ENCODE measurements at regions not wholly inside any gene's neighbourhood (a gene's known extent, or its start where the extent isn't known, plus 50 kb on each side); places are given as distances from the start of the nearest gene placed in this dataset.

DNA sequence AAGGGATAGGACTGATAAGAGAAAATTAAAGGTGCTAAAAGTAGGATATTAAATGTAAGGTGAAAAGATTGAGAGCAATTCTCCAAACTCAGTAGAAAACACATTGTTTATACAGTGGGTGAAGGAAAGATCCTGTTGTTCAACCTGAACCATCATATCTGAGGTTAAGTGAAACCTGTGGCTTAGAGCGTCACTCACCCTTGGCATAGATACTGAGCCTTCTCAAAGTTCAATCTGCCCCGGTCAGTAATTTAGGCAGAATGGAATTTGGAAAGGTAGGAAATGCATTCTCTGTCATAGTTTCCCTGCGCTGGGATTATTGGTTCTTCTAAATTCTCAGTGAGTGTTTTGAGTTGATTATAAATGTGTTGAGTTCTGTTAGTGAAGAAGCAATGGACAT is 456.2 kb upstream of the NMUR2 start:
- FAIRE-seq, result no peak
- no peak for TF ChIP-seq EZH2 (IDR thresholded peaks at IDR 0.05; ENCODE audit: low read length)
- TF ChIP-seq, protein P1, sequence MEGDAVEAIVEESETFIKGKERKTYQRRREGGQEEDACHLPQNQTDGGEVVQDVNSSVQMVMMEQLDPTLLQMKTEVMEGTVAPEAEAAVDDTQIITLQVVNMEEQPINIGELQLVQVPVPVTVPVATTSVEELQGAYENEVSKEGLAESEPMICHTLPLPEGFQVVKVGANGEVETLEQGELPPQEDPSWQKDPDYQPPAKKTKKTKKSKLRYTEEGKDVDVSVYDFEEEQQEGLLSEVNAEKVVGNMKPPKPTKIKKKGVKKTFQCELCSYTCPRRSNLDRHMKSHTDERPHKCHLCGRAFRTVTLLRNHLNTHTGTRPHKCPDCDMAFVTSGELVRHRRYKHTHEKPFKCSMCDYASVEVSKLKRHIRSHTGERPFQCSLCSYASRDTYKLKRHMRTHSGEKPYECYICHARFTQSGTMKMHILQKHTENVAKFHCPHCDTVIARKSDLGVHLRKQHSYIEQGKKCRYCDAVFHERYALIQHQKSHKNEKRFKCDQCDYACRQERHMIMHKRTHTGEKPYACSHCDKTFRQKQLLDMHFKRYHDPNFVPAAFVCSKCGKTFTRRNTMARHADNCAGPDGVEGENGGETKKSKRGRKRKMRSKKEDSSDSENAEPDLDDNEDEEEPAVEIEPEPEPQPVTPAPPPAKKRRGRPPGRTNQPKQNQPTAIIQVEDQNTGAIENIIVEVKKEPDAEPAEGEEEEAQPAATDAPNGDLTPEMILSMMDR (optimal IDR thresholded peaks at IDR 0.05 in 1 of 3, IDR thresholded peaks at IDR 0.05 in 1 of 3, conservative IDR thresholded peaks at IDR 0.05 in 1 of 3; ENCODE audit: extremely low read depth in 1 of 3, insufficient read depth in 2 of 3, low read length in 3 of 3), result no peak
- no peak overlapping the region for H2AFZ ChIP-seq (ENCODE audit: control insufficient read depth, low read length)
- H3K27ac ChIP-seq (ENCODE audit: control insufficient read depth, insufficient read depth, low read length), result no peak overlapping the region
- H3K9me3 ChIP-seq (ENCODE audit: control insufficient read depth, low read depth, low read length), result no peaks in the 10 kb centered on the region
- H3K36me3 ChIP-seq (ENCODE audit: control insufficient read depth in 2 of 2, extremely low read depth in 1 of 2, insufficient read depth in 2 of 2, low read length in 2 of 2), result no peaks in the 10 kb centered on the region
- no peaks in the 10 kb centered on the region for H4K20me1 ChIP-seq (ENCODE audit: control insufficient read depth, extremely low read depth, insufficient read depth, low read length)
- DNase-seq (ENCODE audit: low read depth, low spot score), result no peak
- H3K9ac ChIP-seq (ENCODE audit: control insufficient read depth, extremely low read depth, insufficient read depth, low read length), result no peak overlapping the region
- H3K4me1 ChIP-seq (ENCODE audit: control insufficient read depth, extremely low read depth, insufficient read depth, low read length), result no peaks in the 10 kb centered on the region
- dilution Hi-C loops (cut with MboI; ENCODE audit: extremely low pct_ligation_motif_present, low sequenced_read_pairs), result no loop called here
- H3K9me1 ChIP-seq (ENCODE audit: control insufficient read depth, extremely low read depth, insufficient read depth, low read length), result no peaks in the 10 kb centered on the region
- no peak overlapping the region for H3K4me2 ChIP-seq (ENCODE audit: control insufficient read depth, extremely low read depth, insufficient read depth, low read depth, low read length)
- H3K4me3 ChIP-seq (ENCODE audit: control insufficient read depth in 2 of 3, extremely low read depth in 1 of 3, insufficient read depth in 2 of 3, low read depth in 1 of 3, low read length in 3 of 3), result no peak overlapping the region
- H3K79me2 ChIP-seq (ENCODE audit: control insufficient read depth, insufficient read depth, low read length), result no peaks in the 10 kb centered on the region
- no peaks in the 10 kb centered on the region for H3K27me3 ChIP-seq (ENCODE audit: control insufficient read depth, extremely low read depth, insufficient read depth, low read length)

DNA sequence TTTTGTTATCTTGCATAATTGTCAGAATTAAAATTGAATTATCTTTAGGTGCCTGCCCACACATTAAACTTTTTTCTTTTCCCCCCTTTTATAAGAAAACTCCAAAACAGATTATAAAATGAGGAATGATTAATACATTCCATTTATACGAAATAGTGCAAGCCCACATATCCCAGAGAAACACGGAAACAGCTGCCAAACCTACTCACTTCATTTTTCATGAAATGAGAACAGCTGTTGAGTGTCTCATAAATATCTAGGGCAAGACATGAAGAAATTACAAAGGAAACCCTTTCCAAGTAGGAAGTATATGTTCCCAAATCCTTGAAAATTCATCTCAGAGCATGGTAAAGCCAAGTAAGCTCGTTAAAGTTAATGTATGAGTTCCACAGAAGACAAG is 459.4 kb upstream of the NMUR2 start:
- Histone ChIP-seq H3K9me3 (ENCODE audit: control insufficient read depth, low read depth, low read length) (no peaks in the 10 kb centered on the region), H3K4me1 (ENCODE audit: control insufficient read depth, extremely low read depth, insufficient read depth, low read length) (no peaks in the 10 kb centered on the region), H3K36me3 (ENCODE audit: control insufficient read depth in 2 of 2, extremely low read depth in 1 of 2, insufficient read depth in 2 of 2, low read length in 2 of 2) (no peaks in the 10 kb centered on the region), H3K9me1 (ENCODE audit: control insufficient read depth, extremely low read depth, insufficient read depth, low read length) (no peaks in the 10 kb centered on the region), H3K4me2 (ENCODE audit: control insufficient read depth, extremely low read depth, insufficient read depth, low read depth, low read length) (no peak overlapping the region), H3K4me3 (ENCODE audit: control insufficient read depth in 2 of 3, extremely low read depth in 1 of 3, insufficient read depth in 2 of 3, low read depth in 1 of 3, low read length in 3 of 3) (no peak overlapping the region), H2AFZ (ENCODE audit: control insufficient read depth, low read length) (no peak overlapping the region), H3K79me2 (ENCODE audit: control insufficient read depth, insufficient read depth, low read length) (no peaks in the 10 kb centered on the region), H3K9ac (ENCODE audit: control insufficient read depth, extremely low read depth, insufficient read depth, low read length) (no peak overlapping the region), H3K27ac (ENCODE audit: control insufficient read depth, insufficient read depth, low read length) (no peak overlapping the region), H3K27me3 (ENCODE audit: control insufficient read depth, extremely low read depth, insufficient read depth, low read length) (no peaks in the 10 kb centered on the region), H4K20me1 (ENCODE audit: control insufficient read depth, extremely low read depth, insufficient read depth, low read length) (no peaks in the 10 kb centered on the region)
- FAIRE-seq (no peak), DNase-seq (ENCODE audit: low read depth, low spot score) (no peak)
- TF ChIP-seq, protein P1 (optimal IDR thresholded peaks at IDR 0.05 in 1 of 3, IDR thresholded peaks at IDR 0.05 in 1 of 3, conservative IDR thresholded peaks at IDR 0.05 in 1 of 3; ENCODE audit: extremely low read depth in 1 of 3, insufficient read depth in 2 of 3, low read length in 3 of 3), result no peak
- TF ChIP-seq EZH2 (IDR thresholded peaks at IDR 0.05; ENCODE audit: low read length), result no peak
- dilution Hi-C loops (cut with MboI; ENCODE audit: extremely low pct_ligation_motif_present, low sequenced_read_pairs), result no loop called here
